DLD1 (cell line): ENCODE measurements at regions not wholly inside any gene's neighbourhood (a gene's known extent, or its start where the extent isn't known, plus 50 kb on each side); places are given as distances from the start of the nearest gene placed in this dataset.

ENCODE experiments used
- in situ Hi-C: cut with HindIII; loops from 2 replicates; pipeline ENCODE4 v1.10.0; 2017; ENCODE audit warnings: low sequenced_read_pairs

DNA sequence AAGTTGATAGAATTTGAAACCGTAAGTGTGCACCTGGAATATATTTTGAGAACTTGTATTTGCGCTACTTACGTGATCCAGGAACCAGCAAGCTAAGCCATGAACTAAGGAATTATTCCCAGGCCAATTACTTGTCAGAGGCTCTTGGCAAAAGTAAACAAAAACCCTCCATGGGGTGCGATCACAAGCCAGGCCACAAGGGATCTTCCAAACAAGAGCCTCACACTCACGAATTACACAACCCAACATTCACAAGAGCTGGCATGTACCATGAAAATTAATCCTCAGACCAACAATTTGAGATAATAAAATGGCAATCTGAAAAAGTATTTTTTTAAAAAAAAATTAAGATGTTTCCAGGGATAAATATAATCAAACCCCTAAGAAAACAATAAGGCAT lies 467.0 kb upstream of the AKR1E2 start:
- in situ Hi-C loops, result no loop called here

DNA sequence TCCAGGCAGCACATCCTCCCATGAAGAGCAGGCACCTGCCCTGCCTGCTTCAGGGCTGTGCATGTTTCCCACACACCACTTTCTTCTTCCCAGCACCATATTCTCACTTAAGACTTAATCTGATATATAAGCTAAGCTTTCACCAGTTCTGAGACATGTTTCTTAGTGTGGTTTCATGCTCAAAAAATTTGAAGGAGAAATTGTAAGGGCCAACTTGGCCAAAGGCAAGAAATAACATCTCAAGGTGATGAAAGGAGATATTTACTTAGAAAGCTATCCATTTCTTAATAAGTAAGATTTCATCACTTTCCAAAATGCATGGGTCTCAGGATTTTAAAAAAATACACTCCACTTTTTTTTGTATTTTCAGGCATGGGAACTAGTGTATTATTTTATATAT lies 468.1 kb upstream of the AKR1E2 start:
- in situ Hi-C loops, result no loop called here

GRCh38 chr10:4355350-4355749 lies 470.7 kb upstream of the AKR1E2 start:
- in situ Hi-C loops, result no loop called here

GRCh38 chr10:4354382-4354812 lies 471.6 kb upstream of the AKR1E2 start:
- in situ Hi-C loops, result no loop called here

- in situ Hi-C loops, result no loop called here
Observed at GRCh38 chr10:4353964-4354363, 472.0 kb upstream of the AKR1E2 start.

GRCh38 chr10:4353059-4353655 lies 472.9 kb upstream of the AKR1E2 start:
- in situ Hi-C loops, result no loop called here

- in situ Hi-C loops, result no loop called here
Observed at GRCh38 chr10:4352414-4352961, 473.5 kb upstream of the AKR1E2 start.

DNA sequence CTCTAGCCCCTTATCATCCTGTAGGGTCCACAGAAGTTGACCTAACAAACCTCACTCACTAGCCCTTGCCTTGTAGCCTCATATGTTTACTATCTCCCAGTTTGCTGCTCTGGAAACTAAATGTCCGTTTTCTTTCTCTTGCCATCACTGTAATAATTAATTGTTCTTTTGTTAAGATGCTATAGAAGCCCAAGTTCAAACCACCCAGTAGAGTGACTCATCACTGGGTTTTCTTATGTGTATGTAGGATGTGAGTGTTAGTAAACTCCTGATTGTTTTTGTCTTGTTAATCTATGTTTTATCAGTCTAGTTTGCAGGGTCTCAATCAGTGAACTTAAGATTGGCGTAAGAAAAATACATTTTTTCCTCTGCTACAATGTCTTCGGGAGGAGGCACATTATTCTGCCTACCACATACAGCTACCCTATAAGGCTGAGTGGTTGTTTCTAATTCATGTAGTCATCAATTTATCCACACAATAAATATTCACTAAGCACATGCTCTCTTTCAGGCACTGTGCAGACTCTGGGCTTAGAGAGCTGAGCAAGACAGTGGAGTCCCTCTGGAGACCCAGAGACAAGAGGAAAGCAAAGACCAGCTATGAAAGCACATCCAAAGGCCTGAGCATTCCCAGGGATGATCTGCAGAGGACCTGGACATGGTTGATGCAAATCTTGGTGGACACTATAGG lies 474.1 kb upstream of the AKR1E2 start:
- in situ Hi-C loops, result no loop called here

- in situ Hi-C loops, result no loop called here
Observed at GRCh38 chr10:4347397-4347796, 478.6 kb upstream of the AKR1E2 start.

DNA sequence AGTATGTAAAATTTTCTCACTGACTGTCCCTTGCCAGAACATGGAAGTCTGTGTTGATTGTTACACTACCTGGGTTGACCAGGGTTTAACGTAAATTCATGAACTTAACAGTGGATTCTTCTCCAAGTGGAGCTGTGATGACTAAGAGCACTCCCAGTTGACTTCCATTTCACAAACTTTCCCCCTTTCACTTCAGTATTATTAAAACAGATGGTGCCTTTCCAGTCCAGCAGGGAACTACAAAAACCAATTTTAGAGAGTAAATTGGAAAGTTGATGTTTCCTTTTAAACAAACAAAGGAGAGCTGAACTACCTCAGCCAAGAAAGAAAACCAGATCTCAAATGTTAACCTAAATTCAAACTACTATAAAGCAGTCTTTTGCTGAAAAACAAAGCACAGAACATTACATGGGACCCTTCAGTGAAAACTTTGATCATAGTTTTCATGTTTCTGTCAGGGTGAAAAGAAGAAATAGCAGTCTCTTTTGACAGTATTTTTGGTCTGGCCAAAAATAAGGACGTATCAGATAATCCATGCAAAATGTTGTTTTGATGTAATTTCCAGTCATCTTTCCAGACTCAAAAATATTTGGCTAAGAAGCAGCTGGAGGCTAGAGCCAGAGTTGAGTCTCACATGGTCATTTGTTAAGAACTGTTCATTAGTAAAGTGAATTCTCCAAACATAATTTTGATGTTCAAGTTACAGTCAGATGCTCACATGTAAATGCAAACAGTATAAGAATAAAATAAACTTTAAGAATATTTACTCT lies 479.9 kb upstream of the AKR1E2 start:
- in situ Hi-C loops, result no loop called here

- in situ Hi-C loops, result no loop called here
Observed at GRCh38 chr10:4344492-4344994, 481.5 kb upstream of the AKR1E2 start.

DNA sequence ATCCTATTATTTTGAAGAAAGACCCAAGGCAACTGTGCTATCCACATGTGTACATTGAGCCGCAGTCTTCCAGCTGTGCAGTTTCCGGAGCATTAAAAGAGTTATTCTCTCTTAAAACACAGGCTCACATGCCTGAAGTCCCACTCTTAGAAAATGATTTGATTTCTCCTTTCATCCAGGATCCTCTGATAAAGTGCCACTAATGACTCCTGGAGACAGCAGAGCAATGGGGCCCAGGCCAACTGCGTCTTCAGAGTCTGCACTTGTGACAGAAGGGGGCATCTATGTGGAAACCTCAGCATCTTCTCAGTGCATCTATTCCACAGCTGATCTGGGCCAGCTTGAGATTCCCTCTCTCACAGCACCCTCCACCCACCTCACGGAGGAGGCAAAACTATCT lies 482.1 kb upstream of the AKR1E2 start:
- in situ Hi-C loops, result no loop called here

- in situ Hi-C loops, result no loop called here
Observed at GRCh38 chr10:4343091-4343490, 482.9 kb upstream of the AKR1E2 start.

DNA sequence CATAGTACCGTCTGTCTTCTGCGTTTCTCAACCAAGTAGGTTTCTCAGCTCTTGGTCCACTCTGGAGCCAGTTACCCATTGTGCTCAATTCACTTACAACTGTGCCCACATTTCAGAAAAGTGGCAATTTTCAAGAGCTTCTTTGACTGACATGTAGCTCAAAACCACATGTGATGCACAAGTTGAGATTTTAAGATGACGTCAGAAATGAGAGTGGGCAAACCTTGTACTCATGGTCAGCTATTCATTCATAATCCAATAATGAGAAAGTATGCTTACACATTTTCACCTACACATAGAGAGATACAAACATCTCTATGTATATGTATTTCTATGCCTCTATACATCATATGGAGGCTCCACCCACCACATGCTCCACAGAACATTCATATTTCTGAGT lies 487.2 kb upstream of the AKR1E2 start:
- in situ Hi-C loops, result no loop called here

GRCh38 chr10:4337563-4337962 lies 488.4 kb upstream of the AKR1E2 start:
- in situ Hi-C loops, result no loop called here

DNA sequence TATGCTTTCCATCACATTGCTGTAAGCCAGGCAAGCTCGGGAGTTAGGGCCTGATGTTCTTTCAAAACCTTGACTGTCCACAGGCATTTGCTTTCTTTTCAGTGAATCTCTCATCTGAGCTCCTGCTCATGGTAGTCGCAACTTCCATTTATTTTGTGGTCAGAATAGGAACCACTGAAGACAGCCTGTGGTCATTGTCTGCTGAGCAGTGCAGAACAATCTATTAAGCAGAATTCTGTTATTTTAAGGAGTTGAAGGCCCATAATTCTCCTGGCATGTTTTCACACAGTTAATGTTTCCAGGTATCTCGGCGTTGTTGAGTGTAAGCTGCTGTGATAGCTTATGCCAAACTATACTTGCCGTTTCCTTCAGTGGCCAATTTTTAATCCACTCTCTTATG lies 491.1 kb upstream of the AKR1E2 start:
- in situ Hi-C loops, result no loop called here

- in situ Hi-C loops, result no loop called here
Observed at GRCh38 chr10:4334015-4334414, 492.0 kb upstream of the AKR1E2 start.

GRCh38 chr10:4333459-4333894 lies 492.5 kb upstream of the AKR1E2 start:
- in situ Hi-C loops, result no loop called here

DNA sequence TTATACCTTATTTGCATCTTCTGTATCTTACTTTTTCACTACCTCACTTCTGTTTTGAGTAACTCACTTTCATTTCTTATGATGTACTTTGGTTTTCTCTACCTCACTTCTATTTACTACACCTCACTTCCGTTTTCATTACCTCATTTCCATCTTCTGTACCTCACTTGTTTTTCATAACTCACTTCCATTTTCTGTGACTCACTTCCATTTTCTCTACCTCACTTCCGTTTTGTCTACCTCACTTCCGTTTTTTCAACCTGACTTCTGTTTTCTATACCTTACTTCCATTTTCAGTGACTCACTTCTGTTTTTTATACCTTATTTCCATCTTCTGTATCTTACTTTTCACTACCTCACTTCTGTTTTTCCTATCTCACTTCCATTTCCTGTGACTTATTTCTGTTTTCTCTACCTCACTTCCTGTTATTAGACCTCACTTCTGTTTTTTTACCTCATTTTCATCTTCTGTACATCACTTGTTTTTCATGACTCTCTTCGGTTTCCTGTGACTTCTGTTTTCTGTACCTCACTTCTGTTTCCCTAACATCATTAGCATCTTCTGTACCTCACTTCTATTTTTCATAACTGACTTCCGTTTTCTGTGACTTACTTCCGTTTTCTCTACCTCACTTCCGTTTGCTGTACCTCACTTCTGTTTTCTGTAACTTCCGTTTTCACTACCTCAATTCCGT lies 493.1 kb upstream of the AKR1E2 start:
- in situ Hi-C loops, result no loop called here

DNA sequence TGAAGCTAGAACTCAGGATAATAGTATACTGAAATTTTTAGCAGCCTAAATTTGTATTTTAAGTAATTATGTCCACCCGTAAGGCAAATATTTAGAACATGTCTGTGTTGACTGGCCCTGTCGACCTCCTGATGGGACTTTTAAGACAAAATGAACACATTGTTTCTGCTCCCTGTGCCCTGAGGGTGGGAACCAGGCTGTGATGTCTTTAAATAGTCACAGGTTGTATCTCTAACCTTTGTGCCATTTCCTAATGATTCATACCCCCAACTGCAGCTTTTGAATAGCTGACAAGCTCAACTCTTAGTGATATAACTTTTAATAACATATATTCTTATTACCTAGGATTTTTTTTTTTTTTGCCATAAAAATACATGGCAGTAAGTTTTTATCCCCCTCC lies 494.9 kb upstream of the AKR1E2 start:
- in situ Hi-C loops, result no loop called here

DNA sequence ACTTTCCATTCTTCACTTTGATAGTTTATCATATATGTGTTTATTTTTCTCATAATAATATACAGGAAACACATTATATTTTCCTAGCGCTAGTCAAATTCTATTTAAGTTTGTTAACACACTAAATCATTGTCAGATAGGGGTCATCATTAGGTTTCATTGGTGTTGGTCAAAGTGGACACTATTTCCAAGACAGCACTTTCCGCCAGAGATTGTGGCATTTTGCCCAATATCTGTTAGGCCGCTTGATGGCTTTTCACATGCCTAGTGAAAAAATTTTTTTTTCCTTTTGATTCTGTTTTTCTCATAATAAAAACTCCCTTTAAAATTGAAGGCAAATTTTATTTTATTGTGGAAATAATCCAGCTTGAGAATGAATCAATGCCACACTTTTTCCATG lies 495.4 kb upstream of the AKR1E2 start:
- in situ Hi-C loops, result no loop called here
